ENCODE measurements at regions not wholly inside any gene's neighbourhood (a gene's known extent, or its start where the extent isn't known, plus 50 kb on each side); places are given as distances from the start of the nearest gene placed in this dataset.

- DNase-seq (ENCODE audit: low read depth in 1 of 2, low spot score in 1 of 2), result no peak
Observed at GRCh38 chr11:39304586-39304985, 2154.9 kb downstream of the LRRC4C start.

- DNase-seq (ENCODE audit: low read depth in 1 of 2, low spot score in 1 of 2), result no peak
Observed at GRCh38 chr11:39294648-39295047, 2164.8 kb downstream of the LRRC4C start.

GRCh38 chr11:39288011-39288410, 2171.4 kb downstream of the LRRC4C start:
- DNase-seq (ENCODE audit: low read depth in 1 of 2, low spot score in 1 of 2), result no peak

DNA sequence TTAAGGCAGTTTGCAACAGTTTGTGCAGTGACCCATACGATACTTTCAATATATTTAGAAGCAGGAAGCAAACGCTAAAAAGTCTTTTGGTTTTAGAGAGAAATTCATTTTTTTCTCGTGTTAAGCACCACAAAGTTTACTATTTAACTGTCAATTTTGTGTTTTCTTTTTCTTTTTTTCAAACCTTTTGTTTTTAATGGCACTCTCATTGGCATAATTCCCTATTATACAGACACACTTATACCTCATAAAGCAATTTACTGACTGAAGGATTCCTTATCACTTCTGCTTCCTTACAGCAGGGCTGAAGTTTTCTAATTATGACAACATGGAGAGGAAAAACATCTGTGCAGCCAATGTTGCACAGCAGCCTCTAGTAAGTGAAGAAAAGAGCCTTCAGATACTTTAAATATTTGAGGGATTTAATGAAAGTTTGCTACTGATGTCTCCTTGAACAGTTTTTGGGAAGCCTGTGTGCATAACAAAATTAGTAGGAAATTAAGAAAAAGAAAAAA, 2191.2 kb downstream of the LRRC4C start:
- no peak for DNase-seq (ENCODE audit: low read depth in 1 of 2, low spot score in 1 of 2)

GRCh38 chr11:39255648-39256047, 2203.8 kb downstream of the LRRC4C start:
- DNase-seq (ENCODE audit: low read depth in 1 of 2, low spot score in 1 of 2), result no peak

DNA sequence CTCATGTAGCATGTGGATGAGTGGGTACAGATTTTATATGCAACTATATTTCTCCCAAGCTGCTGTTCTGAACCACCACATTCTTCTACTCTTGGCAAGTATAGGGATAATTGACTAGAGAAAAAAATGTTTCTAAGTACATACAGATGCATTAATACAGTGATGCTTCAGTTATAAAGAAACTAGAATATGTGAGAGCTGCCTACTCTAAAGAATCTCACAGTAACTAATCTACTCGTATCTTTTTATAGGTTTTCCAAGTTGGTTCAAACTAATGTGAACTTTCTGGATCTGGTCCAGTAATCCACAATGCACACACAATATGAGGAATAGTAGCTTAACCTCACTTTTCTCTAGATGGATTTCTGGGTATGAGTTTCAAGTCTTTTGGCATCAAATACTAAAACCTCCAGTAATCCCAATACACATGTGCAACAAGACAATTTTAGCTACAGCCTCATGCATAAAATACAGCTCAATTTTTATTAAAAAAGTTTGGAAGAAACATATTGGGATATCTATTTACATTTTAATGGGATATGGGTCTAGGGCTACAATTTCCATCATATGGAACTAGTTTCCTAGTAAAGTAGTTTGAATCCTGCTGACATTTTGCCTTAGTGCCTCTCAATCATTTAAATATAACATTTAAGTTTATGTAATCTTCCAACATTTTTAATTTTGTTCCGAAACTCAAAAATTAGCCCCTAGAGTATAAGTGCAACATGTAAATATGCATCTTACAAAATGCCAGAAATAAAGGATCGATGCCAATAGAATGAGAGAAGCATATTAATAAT, 2209.7 kb downstream of the LRRC4C start:
- no peak for DNase-seq (ENCODE audit: low read depth in 1 of 2, low spot score in 1 of 2)

DNA sequence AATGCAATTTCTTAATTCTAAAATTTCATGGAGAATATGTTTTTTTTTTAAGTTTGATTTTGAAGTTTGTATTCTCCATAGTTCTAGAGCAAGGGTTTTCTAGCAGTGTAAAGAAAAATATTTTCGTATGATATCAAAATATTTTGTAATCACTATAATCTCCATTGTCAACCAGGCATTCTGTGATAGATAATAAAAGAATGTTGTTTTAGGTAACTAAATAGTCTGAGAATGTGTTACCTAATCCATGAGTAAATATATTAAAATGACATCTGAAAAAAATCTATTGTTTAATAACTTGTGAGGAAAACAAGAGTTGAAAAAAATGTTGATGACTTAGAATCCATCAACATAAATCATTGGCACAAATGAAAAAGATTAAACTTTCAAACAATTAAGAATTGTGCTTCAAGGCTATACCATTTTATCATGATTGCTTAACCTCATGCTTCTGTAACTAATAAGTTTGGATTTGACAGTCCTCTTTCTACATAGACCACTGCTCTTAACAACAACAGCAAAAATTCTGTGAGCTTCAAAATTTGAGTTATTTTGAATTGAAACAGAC, 2211.8 kb downstream of the LRRC4C start:
- DNase-seq (ENCODE audit: low read depth in 1 of 2, low spot score in 1 of 2), result no peak

DNA sequence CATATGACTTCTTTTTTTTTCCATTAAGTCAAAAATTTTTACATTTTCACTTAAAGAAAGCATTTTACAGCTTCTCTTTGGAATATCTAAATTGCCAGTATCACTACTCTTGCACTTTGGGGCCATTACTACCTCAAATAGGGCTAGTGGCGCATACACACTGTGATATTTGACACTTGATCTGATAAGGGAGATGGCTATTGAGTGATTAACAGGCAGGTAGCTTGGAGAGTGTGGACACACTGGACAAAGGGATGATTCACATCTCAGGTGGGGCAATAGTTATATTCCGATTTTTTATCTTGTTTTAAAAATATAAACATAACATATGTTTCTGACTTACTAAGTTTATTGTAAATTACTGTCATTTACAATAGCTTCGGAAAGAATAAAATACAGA, 2219.9 kb downstream of the LRRC4C start:
- DNase-seq (ENCODE audit: low read depth in 1 of 2, low spot score in 1 of 2), result no peak

DNA sequence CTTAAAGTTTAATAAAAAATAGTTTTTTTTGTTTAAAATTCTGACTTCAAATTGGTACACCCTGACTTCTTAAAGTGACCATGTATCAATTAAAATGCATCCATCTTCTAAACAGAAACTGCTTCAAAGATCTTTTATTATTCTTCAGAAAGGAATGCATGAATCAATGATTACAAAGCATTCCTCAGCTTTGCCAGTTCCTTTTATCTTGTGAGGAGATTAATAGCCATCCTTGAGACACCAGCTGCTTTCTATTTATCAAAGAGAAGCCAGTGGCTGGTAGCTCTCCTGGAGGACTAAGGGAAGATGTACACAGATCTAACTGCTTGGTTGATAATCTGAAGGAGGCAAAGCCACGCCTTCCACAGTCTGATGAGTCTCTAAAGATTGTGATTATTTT, 2222.5 kb downstream of the LRRC4C start:
- no peak for DNase-seq (ENCODE audit: low read depth in 1 of 2, low spot score in 1 of 2)

- DNase-seq (ENCODE audit: low read depth in 1 of 2, low spot score in 1 of 2), result no peak
Observed at GRCh38 chr11:39221550-39222138, 2237.8 kb downstream of the LRRC4C start.

GRCh38 chr11:39220501-39221230, 2238.8 kb downstream of the LRRC4C start:
- no peak for DNase-seq (ENCODE audit: low read depth in 1 of 2, low spot score in 1 of 2)

DNA sequence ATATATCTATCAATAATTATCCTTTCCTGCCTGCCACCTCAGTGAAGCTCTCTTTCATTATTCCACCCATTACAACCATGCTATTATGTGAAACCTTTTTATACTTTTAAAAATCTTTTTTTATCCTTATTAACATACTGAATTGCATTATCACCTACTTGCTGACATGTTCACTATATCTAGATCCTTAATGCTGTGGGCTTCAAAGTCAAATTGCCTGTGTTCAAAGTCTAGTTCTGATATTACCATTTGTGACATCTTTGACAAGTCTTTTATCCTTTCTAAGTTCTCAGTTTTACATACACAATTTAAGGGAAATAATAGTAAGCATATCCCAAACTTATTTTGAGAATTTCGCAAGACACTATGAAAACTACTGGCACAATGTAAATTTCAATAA, 2239.4 kb downstream of the LRRC4C start:
- no peak for DNase-seq (ENCODE audit: low read depth in 1 of 2, low spot score in 1 of 2)

- DNase-seq (ENCODE audit: low read depth in 1 of 2, low spot score in 1 of 2), result no peak
Observed at GRCh38 chr11:39209981-39210380, 2249.5 kb downstream of the LRRC4C start.

DNA sequence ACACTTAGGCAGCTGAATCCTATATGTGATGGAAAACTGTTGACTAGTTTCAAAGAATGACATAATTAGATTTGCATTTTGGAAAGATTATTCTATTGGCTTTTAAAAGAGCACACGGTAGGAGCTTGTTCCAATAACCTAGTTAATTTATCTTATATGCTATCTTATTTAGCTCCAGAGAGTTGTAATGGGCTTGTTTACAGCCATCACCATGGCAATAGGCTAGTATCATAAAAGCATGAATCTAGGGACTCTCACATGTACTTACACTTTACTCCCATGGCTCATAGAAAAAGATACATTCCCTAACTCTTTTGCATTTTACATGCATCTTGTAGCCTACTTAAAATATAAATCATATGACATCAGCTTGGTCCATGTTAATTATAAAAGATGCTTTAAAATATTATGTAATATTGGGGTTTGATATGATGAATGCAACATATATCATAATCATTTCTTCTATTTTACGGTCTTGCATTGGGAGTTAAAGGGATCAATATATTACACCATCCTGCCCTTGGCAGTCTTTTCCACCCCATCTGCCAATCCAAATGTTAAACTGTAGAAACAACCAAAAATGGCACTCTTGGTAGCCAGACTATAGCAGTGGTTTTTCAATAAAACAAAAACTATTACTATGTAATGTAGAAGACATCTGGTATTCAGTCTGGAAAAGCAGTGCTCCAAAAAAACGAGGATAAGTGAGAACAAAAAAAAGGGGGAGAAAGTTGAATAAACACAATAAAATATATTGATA, 2254.0 kb downstream of the LRRC4C start:
- DNase-seq (ENCODE audit: low read depth in 1 of 2, low spot score in 1 of 2), result no peak

DNA sequence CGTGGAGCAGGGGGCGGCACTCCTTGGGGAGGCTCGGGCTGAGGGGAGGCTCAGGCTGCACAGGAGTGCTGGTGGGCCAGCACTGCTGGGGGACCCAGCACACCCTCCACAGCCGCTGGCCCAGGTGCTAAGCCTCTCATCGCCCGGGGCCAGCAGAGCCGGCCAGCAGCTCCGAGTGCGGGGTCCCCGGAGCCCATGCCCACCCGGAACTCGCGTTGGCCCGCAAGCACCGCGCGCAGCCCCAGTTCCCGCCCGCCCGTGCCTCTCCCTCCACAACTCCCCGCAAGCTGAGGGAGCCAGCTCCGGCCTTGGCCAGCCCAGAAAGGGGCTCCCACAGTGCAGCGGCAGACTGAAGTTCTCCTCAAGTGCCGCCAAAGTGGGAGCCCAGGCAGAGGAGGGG, 2266.8 kb downstream of the LRRC4C start:
- no peak for DNase-seq (ENCODE audit: low read depth in 1 of 2, low spot score in 1 of 2)

GRCh38 chr11:39190751-39191150, 2268.7 kb downstream of the LRRC4C start:
- no peak for DNase-seq (ENCODE audit: low read depth in 1 of 2, low spot score in 1 of 2)

DNA sequence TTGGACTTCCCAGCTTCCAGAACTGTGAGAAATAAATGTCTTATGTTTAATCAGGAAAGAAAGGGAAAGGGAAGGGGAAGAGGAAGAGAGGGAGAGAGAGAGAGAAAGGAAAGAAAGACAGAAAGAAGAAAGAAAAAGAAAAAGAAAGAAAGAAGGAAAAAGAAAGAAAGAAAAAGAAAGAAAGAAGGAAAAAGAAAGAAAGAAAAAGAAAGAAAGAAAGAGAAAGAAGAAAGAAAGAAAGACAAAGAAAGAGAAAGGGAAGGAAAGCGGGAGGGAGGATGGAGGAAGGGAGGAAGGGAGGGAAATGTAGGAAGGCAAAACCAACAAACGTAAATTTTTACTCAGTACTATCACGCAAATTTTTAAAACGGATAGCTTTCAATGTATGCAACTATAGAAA, 2281.8 kb downstream of the LRRC4C start:
- no peak for DNase-seq (ENCODE audit: low read depth in 1 of 2, low spot score in 1 of 2)

DNA sequence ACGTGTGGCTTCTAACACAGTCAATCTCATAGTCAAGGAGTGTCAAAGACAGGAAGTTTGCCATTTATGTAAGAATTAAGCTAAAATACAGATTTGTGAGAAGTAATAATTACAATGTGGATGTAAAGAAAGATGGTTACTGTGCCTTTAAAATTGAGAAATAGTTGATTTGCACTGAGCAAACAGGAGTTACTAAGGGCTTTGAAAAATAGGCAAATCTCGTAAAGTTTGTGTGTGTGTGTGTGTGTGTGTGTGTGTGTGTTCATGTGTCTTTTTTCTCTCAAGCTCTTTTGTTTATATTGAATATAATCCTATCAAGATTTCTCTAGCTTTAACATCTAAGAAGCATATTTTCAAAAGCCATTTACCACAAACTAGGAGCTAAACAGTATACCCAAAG, 2284.5 kb downstream of the LRRC4C start:
- no peak for DNase-seq (ENCODE audit: low read depth in 1 of 2, low spot score in 1 of 2)

DNA sequence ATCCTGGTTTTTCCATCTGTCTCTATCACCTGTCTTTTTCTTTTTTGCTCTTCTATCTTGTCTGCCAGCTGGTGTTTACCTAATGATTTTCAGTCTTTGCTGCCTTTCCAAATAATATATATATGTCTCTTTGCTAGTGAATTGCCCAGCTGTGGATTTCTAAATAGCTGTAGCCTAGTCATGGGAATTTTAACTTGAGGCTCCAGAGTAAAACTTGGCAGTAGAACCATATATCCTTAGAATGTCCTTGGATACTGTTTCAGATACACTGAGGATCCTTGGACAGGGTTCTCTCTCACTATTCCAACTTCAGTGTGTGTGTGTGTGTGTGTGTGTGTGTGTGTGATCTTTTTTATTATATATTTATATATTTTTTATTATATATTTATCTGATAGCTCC, 2285.3 kb downstream of the LRRC4C start:
- DNase-seq (ENCODE audit: low read depth in 1 of 2, low spot score in 1 of 2), result no peak

GRCh38 chr11:39165021-39165420, 2294.4 kb downstream of the LRRC4C start:
- DNase-seq (ENCODE audit: low read depth in 1 of 2, low spot score in 1 of 2), result no peak

GRCh38 chr11:39149214-39149613, 2310.2 kb downstream of the LRRC4C start:
- no peak for DNase-seq (ENCODE audit: low read depth in 1 of 2, low spot score in 1 of 2)
